Mesendoderm (in vitro differentiated cells): ENCODE measurements at regions not wholly inside any gene's neighbourhood (a gene's known extent, or its start where the extent isn't known, plus 50 kb on each side); places are given as distances from the start of the nearest gene placed in this dataset.

Experiments
- DNase-seq: peaks from one replicate; pipeline ENCODE4 v3.0.0; 2013
- H2AK5ac ChIP-seq: 2 replicates; pipeline ENCODE4 v1.6.1; 2013; ENCODE audit warnings: low read length, inconsistent platforms
- H2BK120ac ChIP-seq: 2 replicates; pipeline ENCODE4 v1.6.1; 2013; ENCODE audit warnings: low read depth, mild to moderate bottlenecking, low read length, moderate library complexity, mixed read lengths
- H2BK15ac ChIP-seq: replicated peaks from 2 replicates; pipeline ENCODE4 v1.6.1; 2013; ENCODE audit warnings: low read depth, mild to moderate bottlenecking, moderate library complexity
- H2BK5ac ChIP-seq: 2 replicates; pipeline ENCODE4 v1.6.1; 2013; ENCODE audit warnings: low read length, inconsistent platforms
- H3K18ac ChIP-seq: 2 replicates; pipeline ENCODE4 v1.6.1; 2013; ENCODE audit warnings: mild to moderate bottlenecking, low read length, mixed read lengths
- H3K23ac ChIP-seq: one replicate; pipeline ENCODE4 v1.6.1; 2013; ENCODE audit warnings: low read length
- H3K27ac ChIP-seq: 2 replicates; pipeline ENCODE4 v1.5.1; 2013; ENCODE audit warnings: low read depth, mild to moderate bottlenecking, inconsistent platforms, low read length, moderate library complexity
- H3K27me3 ChIP-seq: 2 replicates; pipeline ENCODE4 v1.6.1; 2013; ENCODE audit warnings: low read length, control low read depth, mild to moderate bottlenecking, inconsistent platforms; ENCODE audit not compliant: insufficient read depth, poor library complexity
- H3K36me3 ChIP-seq: 2 replicates; pipeline ENCODE4 v1.6.1; 2013; ENCODE audit warnings: low read length, inconsistent platforms; ENCODE audit not compliant: control insufficient read depth, insufficient read depth
- H3K4ac ChIP-seq: one replicate; pipeline ENCODE4 v1.6.1; 2013; ENCODE audit warnings: low read depth, mild to moderate bottlenecking, low read length, moderate library complexity
- H3K4me1 ChIP-seq: 2 replicates; pipeline ENCODE4 v1.6.1; 2013; ENCODE audit warnings: low read depth, low read length, inconsistent platforms; ENCODE audit not compliant: control insufficient read depth
- H3K4me2 ChIP-seq: 2 replicates; pipeline ENCODE4 v1.6.1; 2013; ENCODE audit warnings: low read length
- H3K4me3 ChIP-seq: 2 replicates; pipeline ENCODE4 v1.5.1; 2013; ENCODE audit warnings: mild to moderate bottlenecking, low read length
- H3K56ac ChIP-seq: one replicate; pipeline ENCODE4 v1.6.1; 2013; ENCODE audit warnings: low read length
- H3K79me1 ChIP-seq: 2 replicates; pipeline ENCODE4 v1.6.1; 2013; ENCODE audit warnings: low read length, inconsistent platforms
- H3K79me2 ChIP-seq: 2 replicates; pipeline ENCODE4 v1.6.1; 2013; ENCODE audit warnings: mild to moderate bottlenecking, low read length; ENCODE audit not compliant: control insufficient read depth, insufficient read depth
- H3K9ac ChIP-seq: 2 replicates; pipeline ENCODE4 v1.6.1; 2013; ENCODE audit warnings: low read length, inconsistent platforms
- H4K5ac ChIP-seq: one replicate; pipeline ENCODE4 v1.6.1; 2013; ENCODE audit warnings: low read length
- H4K8ac ChIP-seq: one replicate; pipeline ENCODE4 v1.6.1; 2013; ENCODE audit warnings: low read depth, mild to moderate bottlenecking, control low read depth, low read length, moderate library complexity
- WGBS: extraction: QIAGEN DNeasy Blood & Tissue Kit; methylation state at CpG from one replicate; pipeline ENCODE4 v1.1.7; 2013; ENCODE audit warnings: low lambda C conversion rate, missing lambda C conversion rate; ENCODE audit not compliant: insufficient coverage; ENCODE audit errors: extremely low coverage; 5-methylcytosine and 5-hydroxymethylcytosine counted together

- no peak overlapping the region for H2AK5ac ChIP-seq
- no peak overlapping the region for H4K8ac ChIP-seq
- no peak overlapping the region for H3K56ac ChIP-seq
- no peaks in the 10 kb centered on the region for H3K4me1 ChIP-seq
- no peaks in the 10 kb centered on the region for H3K79me1 ChIP-seq
- no peak overlapping the region for H4K5ac ChIP-seq
- no peak overlapping the region for H3K4me2 ChIP-seq
- H3K18ac ChIP-seq = no peak overlapping the region
- H3K23ac ChIP-seq = no peak overlapping the region
- no peak overlapping the region for H3K4me3 ChIP-seq
- H3K4ac ChIP-seq = no peak overlapping the region
- no peak for DNase-seq
- H3K9ac ChIP-seq = no peak overlapping the region
- H3K36me3 ChIP-seq = no peaks in the 10 kb centered on the region
- H3K27me3 ChIP-seq = no peaks in the 10 kb centered on the region
- no peak overlapping the region for H2BK5ac ChIP-seq
- H3K27ac ChIP-seq = no peak overlapping the region
- H2BK120ac ChIP-seq = no peak overlapping the region
- no peaks in the 10 kb centered on the region for H3K79me2 ChIP-seq
- H2BK15ac ChIP-seq = no peak overlapping the region
Observed at GRCh38 chr5:73263001-73263710, 90.2 kb downstream of the TMEM174 start.

GRCh38 chr5:73256862-73257261 lies 83.9 kb downstream of the TMEM174 start:
- no peak overlapping the region for H3K9ac ChIP-seq
- H2AK5ac ChIP-seq = no peak overlapping the region
- no peak overlapping the region for H3K56ac ChIP-seq
- no CpG with 5 or more reads among the region's 1 CpG for WGBS
- no peak overlapping the region for H3K4ac ChIP-seq
- H3K27me3 ChIP-seq = no peaks in the 10 kb centered on the region
- H3K4me2 ChIP-seq = no peak overlapping the region
- H3K4me1 ChIP-seq = no peaks in the 10 kb centered on the region
- H3K79me1 ChIP-seq = no peaks in the 10 kb centered on the region
- DNase-seq = no peak
- H2BK15ac ChIP-seq = no peak overlapping the region
- H3K27ac ChIP-seq = no peak overlapping the region
- H2BK5ac ChIP-seq = no peak overlapping the region
- H3K23ac ChIP-seq = no peak overlapping the region
- no peak overlapping the region for H3K4me3 ChIP-seq
- no peaks in the 10 kb centered on the region for H3K36me3 ChIP-seq
- no peak overlapping the region for H2BK120ac ChIP-seq
- no peaks in the 10 kb centered on the region for H3K79me2 ChIP-seq
- no peak overlapping the region for H3K18ac ChIP-seq
- no peak overlapping the region for H4K5ac ChIP-seq
- no peak overlapping the region for H4K8ac ChIP-seq

- no peaks in the 10 kb centered on the region for H3K27me3 ChIP-seq
- H2BK120ac ChIP-seq = no peak overlapping the region
- no CpG with 5 or more reads among the region's 2 CpGs for WGBS
- H3K56ac ChIP-seq = no peak overlapping the region
- H3K79me1 ChIP-seq = no peaks in the 10 kb centered on the region
- H3K79me2 ChIP-seq = no peaks in the 10 kb centered on the region
- no peak overlapping the region for H3K4me3 ChIP-seq
- H3K9ac ChIP-seq = no peak overlapping the region
- H3K36me3 ChIP-seq = no peaks in the 10 kb centered on the region
- no peak overlapping the region for H3K4ac ChIP-seq
- no peak overlapping the region for H3K27ac ChIP-seq
- no peak for DNase-seq
- no peak overlapping the region for H4K5ac ChIP-seq
- H3K4me2 ChIP-seq = no peak overlapping the region
- H4K8ac ChIP-seq = no peak overlapping the region
- no peak overlapping the region for H2BK5ac ChIP-seq
- no peak overlapping the region for H3K23ac ChIP-seq
- no peak overlapping the region for H2BK15ac ChIP-seq
- no peaks in the 10 kb centered on the region for H3K4me1 ChIP-seq
- no peak overlapping the region for H2AK5ac ChIP-seq
- no peak overlapping the region for H3K18ac ChIP-seq
Observed at GRCh38 chr5:73256462-73256861, 83.5 kb downstream of the TMEM174 start.

- Histone ChIP-seq H3K4me2 (no peak overlapping the region), H3K27me3 (no peaks in the 10 kb centered on the region), H3K4me1 (no peaks in the 10 kb centered on the region), H3K18ac (no peak overlapping the region), H2BK5ac (no peak overlapping the region), H2BK120ac (no peak overlapping the region), H4K8ac (no peak overlapping the region), H3K23ac (no peak overlapping the region), H3K56ac (no peak overlapping the region), H2BK15ac (no peak overlapping the region), H3K79me2 (no peaks in the 10 kb centered on the region), H3K4ac (no peak overlapping the region), H3K36me3 (no peaks in the 10 kb centered on the region), H3K79me1 (no peaks in the 10 kb centered on the region), H4K5ac (no peak overlapping the region), H3K9ac (no peak overlapping the region), H3K4me3 (no peak overlapping the region), H2AK5ac (no peak overlapping the region), H3K27ac (no peak overlapping the region)
- no peak for DNase-seq
- no CpG with 5 or more reads among the region's 6 CpGs for WGBS
Observed at GRCh38 chr5:73256012-73256411, 83.0 kb downstream of the TMEM174 start.

GRCh38 chr5:73254642-73255041 lies 81.6 kb downstream of the TMEM174 start:
- H3K9ac ChIP-seq = no peak overlapping the region
- no peak overlapping the region for H3K56ac ChIP-seq
- no peak overlapping the region for H3K4ac ChIP-seq
- H3K79me2 ChIP-seq = no peaks in the 10 kb centered on the region
- H3K4me2 ChIP-seq = no peak overlapping the region
- no peak for DNase-seq
- H3K4me3 ChIP-seq = no peak overlapping the region
- no peaks in the 10 kb centered on the region for H3K27me3 ChIP-seq
- no peaks in the 10 kb centered on the region for H3K4me1 ChIP-seq
- no CpG with 5 or more reads among the region's 3 CpGs for WGBS
- H3K79me1 ChIP-seq = no peaks in the 10 kb centered on the region
- H4K5ac ChIP-seq = no peak overlapping the region
- H4K8ac ChIP-seq = no peak overlapping the region
- no peak overlapping the region for H3K18ac ChIP-seq
- no peak overlapping the region for H2BK15ac ChIP-seq
- no peak overlapping the region for H2BK5ac ChIP-seq
- H3K23ac ChIP-seq = no peak overlapping the region
- H3K36me3 ChIP-seq = no peaks in the 10 kb centered on the region
- H2AK5ac ChIP-seq = no peak overlapping the region
- no peak overlapping the region for H3K27ac ChIP-seq
- H2BK120ac ChIP-seq = no peak overlapping the region

GRCh38 chr5:73253047-73253660 lies 80.2 kb downstream of the TMEM174 start:
- H2AK5ac ChIP-seq = no peak overlapping the region
- no CpG with 5 or more reads among the region's 3 CpGs for WGBS
- H3K4me3 ChIP-seq = no peak overlapping the region
- H3K23ac ChIP-seq = no peak overlapping the region
- H4K8ac ChIP-seq = no peak overlapping the region
- no peak overlapping the region for H3K4ac ChIP-seq
- no peak overlapping the region for H4K5ac ChIP-seq
- H2BK120ac ChIP-seq = no peak overlapping the region
- no peak overlapping the region for H3K27ac ChIP-seq
- H2BK5ac ChIP-seq = no peak overlapping the region
- no peak overlapping the region for H3K18ac ChIP-seq
- H3K27me3 ChIP-seq = no peaks in the 10 kb centered on the region
- no peak overlapping the region for H3K9ac ChIP-seq
- no peak for DNase-seq
- no peak overlapping the region for H3K56ac ChIP-seq
- no peak overlapping the region for H3K4me2 ChIP-seq
- H3K79me1 ChIP-seq = no peaks in the 10 kb centered on the region
- H3K4me1 ChIP-seq = no peaks in the 10 kb centered on the region
- no peaks in the 10 kb centered on the region for H3K36me3 ChIP-seq
- H3K79me2 ChIP-seq = no peaks in the 10 kb centered on the region
- H2BK15ac ChIP-seq = no peak overlapping the region
